ENCODE measurements at regions not wholly inside any gene's neighbourhood (a gene's known extent, or its start where the extent isn't known, plus 50 kb on each side); places are given as distances from the start of the nearest gene placed in this dataset.

DNA sequence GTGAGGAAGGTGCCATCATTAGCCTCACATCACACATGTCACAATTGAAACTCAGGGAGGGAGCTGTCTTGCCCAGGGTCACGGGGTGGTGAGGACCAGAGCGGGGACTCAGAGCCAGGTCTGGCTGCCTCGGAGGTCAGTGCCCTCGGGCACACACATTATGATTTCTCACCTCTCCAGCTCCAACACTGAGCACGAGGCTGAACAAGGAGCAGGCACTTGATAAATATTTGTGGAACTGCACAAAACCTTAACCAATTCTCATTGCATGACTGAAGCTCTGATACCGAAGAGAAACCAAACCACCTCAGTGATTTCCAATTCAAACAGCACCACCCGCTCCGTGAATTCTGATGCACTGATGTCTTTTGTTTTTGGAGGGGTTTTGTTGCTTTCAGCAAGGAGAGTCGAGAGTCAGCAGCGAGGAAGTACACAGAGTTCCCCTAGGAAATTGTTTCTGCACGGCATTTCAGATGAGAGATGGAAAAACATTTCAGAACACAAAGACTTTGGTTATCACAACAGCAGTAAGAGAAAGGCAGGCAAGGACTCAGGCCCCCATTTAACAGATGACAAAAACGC is 55.3 kb upstream of the ZMIZ1 start:
- no peak for DNase-seq

DNA sequence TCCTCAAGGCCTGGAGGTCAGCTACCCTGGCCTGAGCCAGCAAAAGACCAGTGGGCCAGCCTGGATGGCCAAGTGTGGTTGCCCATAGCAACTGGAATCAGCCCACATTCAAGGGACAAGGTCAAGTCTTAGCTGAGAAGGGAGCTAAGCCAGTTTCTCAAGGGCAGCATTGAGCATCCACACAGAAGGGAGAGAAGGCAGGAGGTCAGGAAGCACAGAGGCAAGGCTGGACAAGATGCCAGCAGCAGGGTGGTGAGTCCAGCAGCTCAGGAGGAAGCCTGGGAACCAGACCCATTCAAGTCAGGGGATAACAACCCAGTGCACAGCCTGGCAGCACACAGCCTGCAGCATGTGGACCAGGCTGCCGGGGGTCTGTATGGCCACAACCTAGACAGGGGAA is 54.0 kb upstream of the ZMIZ1 start:
- DNase-seq = no peak

DNA sequence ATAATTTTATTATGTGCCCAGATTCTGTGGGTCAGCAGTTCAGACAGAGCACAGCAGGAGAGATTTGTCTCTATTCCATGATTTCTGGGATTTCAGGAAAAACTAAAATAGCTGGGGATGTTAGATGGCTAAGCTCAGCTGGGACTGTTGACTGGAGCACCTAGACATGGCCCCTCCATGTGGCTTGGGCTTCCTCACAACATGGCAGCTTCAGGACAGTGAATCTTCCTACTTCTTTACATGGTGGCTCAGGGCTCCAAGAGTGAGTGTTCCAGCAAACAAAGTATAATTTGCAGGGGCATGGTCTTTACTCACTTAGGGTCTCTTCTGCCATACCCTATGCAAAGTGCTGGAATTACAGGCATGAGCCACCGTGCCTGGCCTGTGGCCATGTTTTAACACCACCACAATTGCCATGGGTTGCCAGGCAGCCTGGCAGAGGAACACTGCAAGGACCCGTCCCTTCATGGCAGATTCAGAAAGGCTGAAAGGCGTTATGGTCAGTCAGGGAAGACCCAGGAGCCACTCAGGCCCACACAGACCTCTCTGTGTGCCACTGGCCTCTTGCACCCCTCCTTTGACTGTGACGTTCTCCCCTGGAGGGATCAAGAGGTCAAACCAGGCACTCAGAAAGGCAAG is 50.8 kb upstream of the ZMIZ1 start:
- no peak for DNase-seq

- DNase-seq = no peak
Measured at GRCh38 chr10:79018521-79019011, 50.2 kb upstream of the ZMIZ1 start.

Data from NCI-H526 treated with DMSO at 0.1 percent for 48 hours (cell line).